SK-N-SH treated with all-trans-retinoic acid at 6 μM for 48 hours (cell line): ENCODE measurements at regions not wholly inside any gene's neighbourhood (a gene's known extent, or its start where the extent isn't known, plus 50 kb on each side); places are given as distances from the start of the nearest gene placed in this dataset.

ENCODE experiments used
- ATAC-seq: fragments of 200-7000 bp; cut with Tn5 transposase; 3 replicates; pipeline ENCODE4 v1.9.1; 2020; ENCODE audit warnings: mild to moderate bottlenecking, moderate library complexity
- ARNTL ChIP-seq: fragments of 450-650 bp; formaldehyde crosslinking; IDR thresholded peaks from 2 replicates; pipeline ENCODE4 v1.5.0; 2020; ENCODE audit warnings: low read depth, mild to moderate bottlenecking, moderate library complexity, borderline replicate concordance
- BACH2 ChIP-seq: fragments of 250-450 bp; sonication (Bioruptor Pico); IDR thresholded peaks from 2 replicates; pipeline ENCODE4 v1.9.0; 2021; ENCODE audit warnings: mild to moderate bottlenecking, borderline replicate concordance
- CSDC2 ChIP-seq: fragments of 250-450 bp; sonication (Bioruptor Pico); IDR thresholded peaks from 2 replicates; pipeline ENCODE4 v1.5.0; 2020; ENCODE audit warnings: mild to moderate bottlenecking, moderate library complexity
- CSRNP3 ChIP-seq: fragments of 250-450 bp; sonication (Bioruptor Pico); IDR thresholded peaks from 2 replicates; pipeline ENCODE4 v1.5.1; 2021; ENCODE audit warnings: mild to moderate bottlenecking, moderate library complexity
- GLIS3 ChIP-seq: fragments of 250-450 bp; sonication (Bioruptor Pico); IDR thresholded peaks from 2 replicates; pipeline ENCODE4 v1.5.0; 2020; ENCODE audit warnings: mild to moderate bottlenecking, moderate library complexity
- ISL1 ChIP-seq: fragments of 250-450 bp; sonication (Bioruptor Pico); IDR thresholded peaks from 2 replicates; pipeline ENCODE4 v2.1.2; 2022; ENCODE audit warnings: mild to moderate bottlenecking, moderate library complexity
- OSR1 ChIP-seq: fragments of 250-450 bp; sonication (Bioruptor Pico); IDR thresholded peaks from 2 replicates; pipeline ENCODE4 v1.8.0; 2022; ENCODE audit warnings: moderate library complexity, mild to moderate bottlenecking, inconsistent platforms
- PPARA ChIP-seq: fragments of 250-450 bp; sonication (Bioruptor Pico); IDR thresholded peaks from 2 replicates; pipeline ENCODE4 v1.5.0; 2020; ENCODE audit warnings: mild to moderate bottlenecking, borderline replicate concordance
- RARB ChIP-seq: fragments of 250-450 bp; sonication (Bioruptor Pico); IDR thresholded peaks from 2 replicates; pipeline ENCODE4 v1.8.0; 2021; ENCODE audit warnings: mild to moderate bottlenecking, moderate library complexity
- SNAI2 ChIP-seq: fragments of 250-450 bp; sonication (Bioruptor Pico); IDR thresholded peaks from 2 replicates; pipeline ENCODE4 v1.5.0; 2020; ENCODE audit warnings: mild to moderate bottlenecking, moderate library complexity
- TCF4 ChIP-seq: fragments of 250-450 bp; sonication (Bioruptor Pico); IDR thresholded peaks from 2 replicates; pipeline ENCODE4 v1.8.0; 2021; ENCODE audit warnings: mild to moderate bottlenecking, moderate library complexity, borderline replicate concordance
- TOX ChIP-seq: fragments of 250-450 bp; sonication (Bioruptor Pico); IDR thresholded peaks from 2 replicates; pipeline ENCODE4 v1.8.0; 2021; ENCODE audit warnings: mild to moderate bottlenecking, moderate library complexity, borderline replicate concordance
- ZC3H10 ChIP-seq: fragments of 250-450 bp; sonication (Bioruptor Pico); IDR thresholded peaks from 2 replicates; pipeline ENCODE4 v1.5.1; 2021; ENCODE audit warnings: mild to moderate bottlenecking, moderate library complexity
- ZFP3 ChIP-seq: fragments of 250-450 bp; sonication (Bioruptor Pico); IDR thresholded peaks from 2 replicates; pipeline ENCODE4 v1.5.0; 2020; ENCODE audit warnings: mild to moderate bottlenecking, moderate library complexity
- ZFP30 ChIP-seq: fragments of 450-650 bp; formaldehyde crosslinking; IDR thresholded peaks from 2 replicates; pipeline ENCODE4 v1.5.0; 2022; ENCODE audit warnings: mild to moderate bottlenecking, moderate library complexity
- ZNF565 ChIP-seq: fragments of 450-650 bp; formaldehyde crosslinking; conservative IDR thresholded peaks from 2 replicates; pipeline ENCODE4 v1.5.0; 2020; ENCODE audit warnings: low read depth, mild to moderate bottlenecking, moderate library complexity
- ZNF70 ChIP-seq: fragments of 450-650 bp; formaldehyde crosslinking; IDR thresholded peaks from 2 replicates; pipeline ENCODE4 v1.5.0; 2020; ENCODE audit warnings: mild to moderate bottlenecking, moderate library complexity
- ZNF8 ChIP-seq: fragments of 450-650 bp; formaldehyde crosslinking; IDR thresholded peaks from 2 replicates; pipeline ENCODE4 v1.5.0; 2020; ENCODE audit warnings: mild to moderate bottlenecking, moderate library complexity
- TF ChIP-seq, protein P1 (sequence below): fragments of 250-450 bp; sonication (Bioruptor Pico); IDR thresholded peaks from 2 replicates; pipeline ENCODE4 v1.5.0; 2020; ENCODE audit warnings: mild to moderate bottlenecking, moderate library complexity
- TF ChIP-seq, protein P2 (sequence below): fragments of 250-450 bp; sonication (Bioruptor Pico); IDR thresholded peaks from 2 replicates; pipeline ENCODE4 v1.8.0; 2020; ENCODE audit warnings: mild to moderate bottlenecking, moderate library complexity, borderline replicate concordance
- TF ChIP-seq, protein P3 (sequence below): fragments of 250-450 bp; sonication (Bioruptor Pico); IDR thresholded peaks from 2 replicates; pipeline ENCODE4 v1.5.1; 2020; ENCODE audit warnings: low read depth, mild to moderate bottlenecking, moderate library complexity

DNA sequence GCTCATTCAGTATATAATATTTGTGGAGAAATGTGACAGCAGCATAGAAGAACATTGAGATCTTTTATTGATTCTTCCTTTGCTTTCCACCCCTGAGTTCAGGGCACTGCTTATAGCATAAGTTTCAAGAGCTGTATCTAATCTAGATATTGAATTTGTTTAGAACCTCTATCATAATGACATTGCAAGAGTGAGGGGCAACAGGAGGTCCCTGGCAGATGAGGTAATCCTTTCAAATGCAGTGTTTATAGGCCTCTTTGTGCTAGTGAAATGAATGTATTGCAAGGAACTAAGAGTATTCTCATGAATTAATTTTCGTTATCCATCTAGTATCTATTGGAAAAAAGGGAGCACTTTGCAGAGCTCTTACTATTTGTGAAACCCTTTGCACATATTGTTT is 167.2 kb upstream of the FERD3L start:
- TF ChIP-seq ARNTL (CRISPR knock-in tag) (no peak), BACH2 (CRISPR knock-in tag) (no peak), TCF4 (no peak), ZNF565 (CRISPR knock-in tag) (no peak), SNAI2 (CRISPR knock-in tag) (no peak), OSR1 (CRISPR knock-in tag) (no peak), ISL1 (CRISPR knock-in tag) (no peak), CSRNP3 (CRISPR knock-in tag) (no peak), ZC3H10 (CRISPR knock-in tag) (no peak)
- no peak for ATAC-seq

GRCh38 chr7:19307554-19307953 is 162.3 kb upstream of the FERD3L start:
- TF ChIP-seq CSRNP3 (CRISPR knock-in tag): no peak
- TF ChIP-seq TCF4: no peak
- no peak for TF ChIP-seq OSR1 (CRISPR knock-in tag)
- TF ChIP-seq ZNF565 (CRISPR knock-in tag): no peak
- TF ChIP-seq BACH2 (CRISPR knock-in tag): peak; percentile 24; the same call in 1 of the 2 replicates
- ATAC-seq: no peak

DNA sequence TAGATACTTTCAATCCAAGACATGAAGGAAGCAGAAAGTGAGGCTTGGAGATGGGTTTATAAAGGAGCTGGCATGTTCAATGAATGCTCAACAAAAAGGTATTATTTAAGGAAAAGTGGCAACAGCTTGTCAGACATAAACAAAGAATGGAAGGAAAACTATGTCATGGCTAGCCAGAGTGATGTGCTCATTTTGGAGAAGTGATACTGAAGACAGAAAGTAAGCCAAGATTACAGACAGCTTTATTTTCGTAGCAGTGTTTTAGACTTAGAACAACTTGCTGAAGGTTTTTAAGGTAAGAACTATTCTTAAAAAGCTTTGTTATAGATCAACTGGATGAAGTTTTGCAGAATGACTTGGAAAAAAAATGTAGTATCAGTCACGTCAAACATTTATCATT is 160.5 kb upstream of the FERD3L start:
- TF ChIP-seq, protein P1, sequence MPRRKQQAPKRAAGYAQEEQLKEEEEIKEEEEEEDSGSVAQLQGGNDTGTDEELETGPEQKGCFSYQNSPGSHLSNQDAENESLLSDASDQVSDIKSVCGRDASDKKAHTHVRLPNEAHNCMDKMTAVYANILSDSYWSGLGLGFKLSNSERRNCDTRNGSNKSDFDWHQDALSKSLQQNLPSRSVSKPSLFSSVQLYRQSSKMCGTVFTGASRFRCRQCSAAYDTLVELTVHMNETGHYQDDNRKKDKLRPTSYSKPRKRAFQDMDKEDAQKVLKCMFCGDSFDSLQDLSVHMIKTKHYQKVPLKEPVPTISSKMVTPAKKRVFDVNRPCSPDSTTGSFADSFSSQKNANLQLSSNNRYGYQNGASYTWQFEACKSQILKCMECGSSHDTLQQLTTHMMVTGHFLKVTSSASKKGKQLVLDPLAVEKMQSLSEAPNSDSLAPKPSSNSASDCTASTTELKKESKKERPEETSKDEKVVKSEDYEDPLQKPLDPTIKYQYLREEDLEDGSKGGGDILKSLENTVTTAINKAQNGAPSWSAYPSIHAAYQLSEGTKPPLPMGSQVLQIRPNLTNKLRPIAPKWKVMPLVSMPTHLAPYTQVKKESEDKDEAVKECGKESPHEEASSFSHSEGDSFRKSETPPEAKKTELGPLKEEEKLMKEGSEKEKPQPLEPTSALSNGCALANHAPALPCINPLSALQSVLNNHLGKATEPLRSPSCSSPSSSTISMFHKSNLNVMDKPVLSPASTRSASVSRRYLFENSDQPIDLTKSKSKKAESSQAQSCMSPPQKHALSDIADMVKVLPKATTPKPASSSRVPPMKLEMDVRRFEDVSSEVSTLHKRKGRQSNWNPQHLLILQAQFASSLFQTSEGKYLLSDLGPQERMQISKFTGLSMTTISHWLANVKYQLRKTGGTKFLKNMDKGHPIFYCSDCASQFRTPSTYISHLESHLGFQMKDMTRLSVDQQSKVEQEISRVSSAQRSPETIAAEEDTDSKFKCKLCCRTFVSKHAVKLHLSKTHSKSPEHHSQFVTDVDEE (CRISPR knock-in tag): no peak
- TF ChIP-seq CSDC2 (CRISPR knock-in tag): no peak
- ATAC-seq: no peak

DNA sequence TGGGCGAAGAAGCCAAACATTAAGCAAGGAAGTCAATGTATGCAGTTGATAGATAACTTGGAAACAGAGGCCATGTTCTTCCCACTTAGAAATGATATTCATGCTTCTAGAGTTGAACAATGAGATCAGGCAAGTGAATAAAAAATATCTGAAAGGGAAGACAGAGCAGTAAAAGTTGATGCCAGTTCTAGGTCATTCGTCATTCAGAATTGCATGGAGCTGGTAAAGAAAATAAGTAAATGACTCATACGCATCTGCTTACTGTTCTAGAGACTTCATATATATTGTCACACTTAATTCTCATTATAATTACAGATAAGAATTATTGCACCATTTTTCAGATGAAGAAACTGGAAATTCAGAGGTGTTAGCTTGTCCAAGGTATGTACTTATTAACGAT is 158.9 kb upstream of the FERD3L start:
- TF ChIP-seq RARB (CRISPR knock-in tag) (no peak), ZNF565 (CRISPR knock-in tag) (no peak), ZNF70 (no peak), ZNF8 (CRISPR knock-in tag) (no peak), ISL1 (CRISPR knock-in tag) (no peak), ZC3H10 (CRISPR knock-in tag) (no peak), PPARA (no peak), OSR1 (CRISPR knock-in tag) (no peak), CSDC2 (CRISPR knock-in tag) (no peak), CSRNP3 (CRISPR knock-in tag) (no peak), ZFP3 (no peak), GLIS3 (CRISPR knock-in tag) (no peak), TCF4 (no peak), ZFP30 (CRISPR knock-in tag) (no peak), BACH2 (CRISPR knock-in tag) (no peak), TOX (no peak), ARNTL (CRISPR knock-in tag) (no peak), SNAI2 (CRISPR knock-in tag) (no peak)
- TF ChIP-seq, protein P2, sequence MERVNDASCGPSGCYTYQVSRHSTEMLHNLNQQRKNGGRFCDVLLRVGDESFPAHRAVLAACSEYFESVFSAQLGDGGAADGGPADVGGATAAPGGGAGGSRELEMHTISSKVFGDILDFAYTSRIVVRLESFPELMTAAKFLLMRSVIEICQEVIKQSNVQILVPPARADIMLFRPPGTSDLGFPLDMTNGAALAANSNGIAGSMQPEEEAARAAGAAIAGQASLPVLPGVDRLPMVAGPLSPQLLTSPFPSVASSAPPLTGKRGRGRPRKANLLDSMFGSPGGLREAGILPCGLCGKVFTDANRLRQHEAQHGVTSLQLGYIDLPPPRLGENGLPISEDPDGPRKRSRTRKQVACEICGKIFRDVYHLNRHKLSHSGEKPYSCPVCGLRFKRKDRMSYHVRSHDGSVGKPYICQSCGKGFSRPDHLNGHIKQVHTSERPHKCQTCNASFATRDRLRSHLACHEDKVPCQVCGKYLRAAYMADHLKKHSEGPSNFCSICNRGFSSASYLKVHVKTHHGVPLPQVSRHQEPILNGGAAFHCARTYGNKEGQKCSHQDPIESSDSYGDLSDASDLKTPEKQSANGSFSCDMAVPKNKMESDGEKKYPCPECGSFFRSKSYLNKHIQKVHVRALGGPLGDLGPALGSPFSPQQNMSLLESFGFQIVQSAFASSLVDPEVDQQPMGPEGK (CRISPR knock-in tag): no peak
- TF ChIP-seq, protein P3, sequence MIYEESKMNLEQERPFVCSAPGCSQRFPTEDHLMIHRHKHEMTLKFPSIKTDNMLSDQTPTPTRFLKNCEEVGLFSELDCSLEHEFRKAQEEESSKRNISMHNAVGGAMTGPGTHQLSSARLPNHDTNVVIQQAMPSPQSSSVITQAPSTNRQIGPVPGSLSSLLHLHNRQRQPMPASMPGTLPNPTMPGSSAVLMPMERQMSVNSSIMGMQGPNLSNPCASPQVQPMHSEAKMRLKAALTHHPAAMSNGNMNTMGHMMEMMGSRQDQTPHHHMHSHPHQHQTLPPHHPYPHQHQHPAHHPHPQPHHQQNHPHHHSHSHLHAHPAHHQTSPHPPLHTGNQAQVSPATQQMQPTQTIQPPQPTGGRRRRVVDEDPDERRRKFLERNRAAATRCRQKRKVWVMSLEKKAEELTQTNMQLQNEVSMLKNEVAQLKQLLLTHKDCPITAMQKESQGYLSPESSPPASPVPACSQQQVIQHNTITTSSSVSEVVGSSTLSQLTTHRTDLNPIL (CRISPR knock-in tag): no peak
- ATAC-seq: no peak
